HG03066 (cell line): ENCODE measurements at regions not wholly inside any gene's neighbourhood (a gene's known extent, or its start where the extent isn't known, plus 50 kb on each side); places are given as distances from the start of the nearest gene placed in this dataset.
"Not testable (repeated sequence)": the region's sequence is repeated elsewhere in the genome, so short reads cannot be mapped to it uniquely, and the experiment has no call there.

Experiments used
- ATAC-seq: cut with Tn5 transposase; IDR thresholded peaks from one replicate; pipeline ENCODE4 v1.9.1; 2021; ENCODE audit warnings: low read depth; ENCODE audit not compliant: unreplicated experiment

DNA sequence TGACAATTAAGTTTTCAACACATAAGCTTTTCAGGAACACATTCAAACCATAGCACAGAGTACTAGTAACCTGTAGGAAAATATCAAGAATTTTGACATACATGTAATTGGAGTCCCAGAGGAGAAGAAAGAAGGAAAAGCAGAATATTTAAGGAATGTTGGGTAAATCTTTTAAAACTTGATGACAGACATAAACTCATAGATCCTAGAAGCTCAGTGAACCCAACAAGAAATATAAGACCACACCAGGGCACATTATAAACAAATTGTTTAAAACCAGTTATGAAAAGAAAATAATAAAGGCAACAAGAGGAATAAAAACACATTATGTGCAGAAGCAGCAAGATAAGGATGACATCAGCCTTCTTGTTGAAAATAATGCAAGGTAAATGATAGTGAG lies 151.5 kb upstream of the ATXN1 start:
- ATAC-seq, result no peak

DNA sequence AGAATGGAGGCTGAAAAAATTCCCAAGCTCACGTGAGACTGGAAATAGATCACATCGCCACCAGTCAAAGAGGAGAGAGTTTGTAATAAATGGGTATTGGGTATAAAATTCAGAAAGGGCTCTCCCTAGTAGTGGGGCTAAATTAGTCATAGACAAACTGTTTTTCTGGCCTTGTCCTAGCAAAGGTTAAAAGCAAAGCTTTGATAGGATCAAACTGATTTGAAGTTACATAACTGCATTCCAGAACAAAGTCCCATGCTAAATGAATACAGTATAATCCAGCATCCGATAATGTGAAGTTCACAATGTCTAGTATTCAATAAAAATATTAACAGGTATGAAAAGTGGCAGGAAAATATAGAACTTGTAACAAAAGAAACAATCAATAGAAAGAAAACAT lies 149.8 kb upstream of the ATXN1 start:
- ATAC-seq, result no peak

DNA sequence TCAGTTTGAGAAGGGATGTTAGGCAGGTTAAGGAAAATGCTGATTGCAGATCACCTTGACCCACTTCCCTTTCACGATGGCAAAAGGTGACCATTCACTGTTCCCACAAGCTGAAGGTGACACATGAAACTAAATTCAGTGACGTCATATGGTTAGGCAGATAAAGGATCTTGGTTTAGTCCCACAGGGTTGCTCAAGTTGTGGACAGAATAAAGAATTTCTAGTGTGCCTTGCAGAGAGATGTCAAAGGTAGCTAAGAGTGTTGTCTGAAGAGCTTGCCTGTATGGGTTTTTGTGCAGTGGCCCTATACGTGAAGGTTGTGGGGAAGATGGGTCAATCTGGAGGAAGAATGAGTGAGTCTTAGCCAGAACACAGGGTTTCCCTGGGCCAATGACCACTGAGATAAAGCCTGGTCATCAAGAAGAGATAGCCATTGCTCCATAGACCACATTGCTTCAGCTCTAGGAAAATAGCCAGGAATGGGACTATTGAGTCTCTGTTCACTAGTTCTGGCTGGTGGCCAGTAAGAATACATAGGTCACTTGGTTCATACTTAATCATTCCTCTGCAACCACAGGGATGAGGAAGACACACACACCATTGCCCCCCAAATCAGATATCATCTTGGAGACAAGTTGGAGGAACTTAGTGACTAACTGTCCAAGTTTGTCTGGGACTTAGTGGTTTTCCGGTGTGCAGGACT lies 148.5 kb upstream of the ATXN1 start:
- ATAC-seq, result no peak

DNA sequence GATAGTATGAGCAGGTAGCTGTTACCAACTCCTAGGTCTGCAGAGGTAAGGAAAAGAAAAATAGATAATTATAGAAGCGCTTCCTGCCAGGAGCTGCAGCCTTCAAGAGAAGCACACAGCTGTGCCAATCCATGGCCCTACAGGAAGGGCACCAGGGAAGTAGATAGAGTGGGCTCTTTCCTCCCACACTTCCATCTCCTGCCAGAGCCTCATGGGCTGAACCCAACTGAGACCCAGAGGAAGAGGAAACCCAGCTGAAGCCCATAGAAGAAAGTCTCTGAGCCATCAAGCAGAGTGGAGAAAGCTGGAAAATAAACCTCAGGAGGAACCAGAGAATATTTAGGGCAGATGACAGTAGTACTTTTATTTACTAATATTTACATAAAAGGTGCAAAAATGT lies 146.7 kb upstream of the ATXN1 start:
- no peak for ATAC-seq

DNA sequence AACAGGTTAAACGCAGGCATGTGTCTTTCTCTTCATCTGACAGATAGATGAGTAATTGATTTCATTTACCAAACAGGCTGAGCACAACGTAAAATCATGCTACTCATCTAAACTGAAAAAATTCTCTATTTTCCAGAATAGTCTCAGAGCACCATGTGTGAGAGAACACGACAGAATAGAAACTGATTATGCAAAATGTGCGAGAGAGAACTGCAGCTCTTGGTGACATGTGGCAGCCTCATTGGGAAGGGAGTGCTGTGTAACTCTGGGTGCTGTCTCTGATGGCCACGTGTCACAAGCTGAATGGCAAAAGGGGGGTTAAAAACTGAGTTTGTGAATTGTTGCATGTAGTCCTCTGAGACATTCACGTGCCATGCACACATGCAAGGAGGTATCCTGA lies 143.7 kb upstream of the ATXN1 start:
- no peak for ATAC-seq

DNA sequence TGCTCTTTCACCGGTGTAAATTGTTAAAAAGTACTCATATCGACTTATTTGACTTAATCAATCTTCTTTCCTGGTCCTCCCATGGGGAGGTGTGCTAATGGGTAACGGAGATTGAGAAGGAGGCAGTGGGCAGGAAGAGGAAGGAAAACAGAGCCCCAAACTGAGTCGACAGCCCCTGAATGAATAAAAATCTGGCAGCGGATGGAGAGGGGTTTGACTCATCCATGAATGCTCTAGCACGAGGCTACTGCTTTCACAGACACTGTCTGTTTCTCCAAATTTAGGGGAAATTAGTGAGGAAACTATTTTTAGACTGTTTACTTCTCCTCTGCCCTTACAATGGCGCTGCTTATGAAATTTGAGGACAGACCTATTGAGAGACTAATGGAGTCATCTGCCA lies 142.2 kb upstream of the ATXN1 start:
- no peak for ATAC-seq

DNA sequence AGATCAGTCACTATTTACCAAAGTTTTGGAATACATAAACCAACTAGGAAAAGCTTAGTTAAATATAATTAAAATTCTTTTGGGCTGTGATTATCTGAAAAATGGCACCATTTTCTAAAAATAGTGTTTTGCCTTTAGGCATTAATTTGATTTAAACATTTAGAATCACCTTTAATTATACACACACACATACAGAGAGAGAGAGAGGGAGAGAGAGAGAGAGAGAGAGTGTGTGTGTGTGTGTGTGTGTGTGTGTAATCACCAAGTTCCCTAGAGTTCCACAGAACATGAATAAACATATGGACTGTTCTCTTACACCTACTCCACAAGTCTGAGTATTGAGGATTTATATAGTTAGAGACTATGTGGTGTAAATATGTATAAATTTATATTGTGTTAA lies 141.2 kb upstream of the ATXN1 start:
- no peak for ATAC-seq

DNA sequence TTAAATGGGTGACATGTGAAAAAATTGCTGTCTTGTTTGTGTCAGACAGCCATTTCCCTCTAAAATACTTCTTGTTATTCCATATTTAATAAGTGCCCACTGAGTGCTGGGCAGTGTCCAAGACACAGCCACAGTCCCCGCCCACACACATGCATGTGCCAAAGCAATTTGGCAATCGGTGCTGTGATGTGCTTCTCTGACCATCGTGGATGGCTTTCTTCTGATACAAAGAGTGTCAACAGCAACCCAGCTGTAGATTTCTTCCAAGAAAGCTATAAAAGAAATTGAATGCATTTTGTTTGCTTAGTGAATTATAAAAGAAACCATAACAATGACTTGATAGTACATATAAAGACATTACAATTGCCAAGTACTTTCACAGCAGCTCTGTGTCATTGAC lies 140.5 kb upstream of the ATXN1 start:
- no peak for ATAC-seq

DNA sequence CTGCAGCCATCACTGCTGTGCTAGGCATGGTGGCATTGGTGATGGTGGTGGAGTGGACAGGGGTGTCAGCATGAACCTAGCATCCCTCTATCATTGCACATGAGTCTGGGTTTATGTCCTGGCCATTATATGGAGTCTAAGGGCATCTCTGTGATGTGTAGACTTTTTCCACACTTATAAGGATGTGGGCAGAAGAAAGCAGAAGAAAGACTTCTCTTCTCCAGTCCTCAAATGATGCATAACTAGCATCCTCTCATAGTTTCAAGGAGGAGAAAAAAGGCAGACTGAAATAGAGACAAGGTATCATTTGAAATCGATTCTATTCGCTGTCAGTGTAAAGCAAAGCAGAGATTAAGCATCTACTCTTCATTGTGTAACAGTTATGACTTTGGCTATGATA lies 140.0 kb upstream of the ATXN1 start:
- no peak for ATAC-seq

DNA sequence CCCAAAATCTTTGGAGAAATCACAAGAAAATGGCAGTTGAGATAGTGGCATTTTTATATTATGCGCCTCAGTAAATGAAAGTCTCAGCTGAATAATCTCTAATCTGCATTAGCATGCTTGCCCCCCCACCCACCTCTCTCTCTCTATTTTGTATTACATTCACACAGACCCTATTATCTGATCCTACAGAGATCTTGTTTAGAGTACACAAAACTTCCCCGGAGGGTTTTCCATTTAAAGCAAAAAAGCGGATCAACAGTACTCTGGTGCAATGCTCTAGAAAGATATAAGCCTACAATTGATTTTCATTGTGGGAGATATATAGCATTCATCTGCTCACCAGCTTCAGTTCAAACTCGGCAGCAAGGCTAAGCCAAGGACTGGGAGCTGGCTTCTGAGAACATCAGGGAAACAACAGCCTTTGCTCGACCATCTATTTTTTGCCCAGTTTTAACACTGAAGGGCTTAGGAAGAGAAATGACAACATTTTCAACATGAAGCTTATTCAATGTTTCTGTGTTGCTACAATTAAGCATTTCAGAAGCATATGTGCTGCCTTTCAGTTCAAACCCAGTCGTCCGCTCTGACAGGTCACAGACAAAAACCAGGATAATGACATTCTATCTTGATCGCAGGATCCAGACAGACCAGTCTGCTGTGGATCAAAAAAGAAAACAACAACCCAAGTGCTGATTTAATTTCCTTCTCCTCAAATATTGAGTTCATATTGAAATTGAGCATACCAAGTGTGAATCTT lies 137.6 kb upstream of the ATXN1 start:
- ATAC-seq, result no peak

DNA sequence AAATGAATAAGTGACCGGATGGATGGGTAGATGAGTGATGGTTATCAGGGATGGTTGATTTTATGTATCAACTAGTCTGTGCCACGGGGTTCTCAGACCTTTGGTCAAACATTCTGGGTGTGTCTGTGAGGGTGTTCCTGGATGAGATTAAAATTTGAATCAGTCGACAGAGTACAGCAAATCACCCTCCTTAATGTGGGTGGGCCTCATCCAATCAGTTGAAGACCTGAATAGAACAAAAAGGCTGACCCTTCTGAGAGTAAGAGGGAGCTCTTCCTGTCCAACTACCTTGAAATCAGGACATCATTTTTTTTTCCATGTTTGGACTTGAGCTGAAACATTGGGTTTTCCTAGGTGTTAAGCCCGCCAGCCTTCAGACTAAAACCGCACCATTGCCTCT lies 136.4 kb upstream of the ATXN1 start:
- no peak for ATAC-seq

DNA sequence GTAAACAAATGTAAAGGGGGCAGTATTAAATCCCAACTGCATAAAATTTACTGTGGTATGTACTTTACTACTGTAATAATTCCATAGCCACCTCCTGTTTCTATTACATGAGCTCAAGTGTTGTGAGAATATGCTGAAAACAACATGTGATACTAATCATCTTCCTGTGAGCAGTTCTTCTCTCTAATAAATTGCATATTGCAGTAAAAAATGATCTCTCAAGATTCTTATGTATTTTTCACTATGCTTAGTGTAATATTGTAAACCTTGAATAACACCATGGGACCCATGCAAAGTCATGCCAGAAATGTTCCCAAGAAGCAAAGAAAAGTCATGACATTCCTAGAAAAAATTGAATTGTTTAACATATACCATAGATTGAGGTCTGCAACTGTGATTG lies 133.0 kb upstream of the ATXN1 start:
- ATAC-seq, result no peak

DNA sequence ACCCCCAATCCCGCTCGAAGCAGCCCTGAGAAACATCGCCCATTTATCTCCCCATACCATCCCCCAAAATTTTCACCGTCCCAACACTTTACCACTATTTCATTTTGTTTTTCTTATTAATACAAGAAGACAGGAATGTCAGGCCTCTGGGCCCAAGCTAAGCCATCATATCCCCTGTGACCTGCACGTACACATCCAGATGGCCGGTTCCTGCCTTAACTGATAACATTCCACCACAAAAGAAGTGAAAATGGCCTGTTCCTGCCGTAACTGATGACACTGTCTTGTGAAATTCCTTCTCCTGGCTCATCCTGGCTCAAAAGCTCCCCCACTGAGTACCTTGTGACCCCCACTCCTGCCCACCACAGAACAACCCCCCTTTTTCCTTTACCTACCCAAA lies 129.8 kb upstream of the ATXN1 start:
- ATAC-seq, result not testable (repeated sequence)

DNA sequence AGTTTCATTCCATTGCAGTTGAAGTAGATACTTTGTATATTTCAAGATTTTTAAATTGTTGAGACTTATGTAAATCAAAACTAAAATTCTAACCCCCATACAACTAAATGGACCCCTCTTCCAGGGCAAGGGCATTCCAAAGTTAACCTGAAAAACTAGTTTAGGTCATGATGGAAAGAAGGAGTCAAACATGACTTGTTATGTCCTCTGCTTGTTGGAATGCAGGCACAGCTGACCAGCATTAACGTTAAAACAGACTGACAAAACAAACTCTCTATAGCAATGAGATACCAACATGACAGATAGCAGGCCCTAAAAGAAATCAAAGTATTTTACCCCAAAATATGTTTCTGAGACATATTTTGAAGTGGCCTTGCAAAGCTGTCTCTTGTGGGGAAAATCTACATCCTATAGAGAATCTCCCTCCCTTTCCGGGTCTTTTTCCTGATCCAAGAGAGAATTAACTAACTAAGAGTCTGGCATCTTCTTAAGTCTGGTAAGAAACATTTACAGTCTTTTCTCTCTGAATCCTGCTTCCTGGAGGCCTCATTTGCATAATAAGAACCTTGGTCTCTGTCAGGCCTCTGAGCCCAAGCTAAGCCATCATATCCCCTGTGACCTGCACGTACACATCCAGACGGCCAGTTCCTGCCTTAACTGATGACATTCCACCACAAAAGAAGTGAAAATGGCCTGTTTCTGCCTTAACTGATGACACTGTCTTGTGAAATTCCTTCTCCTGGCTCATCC lies 124.3 kb upstream of the ATXN1 start:
- no peak for ATAC-seq

DNA sequence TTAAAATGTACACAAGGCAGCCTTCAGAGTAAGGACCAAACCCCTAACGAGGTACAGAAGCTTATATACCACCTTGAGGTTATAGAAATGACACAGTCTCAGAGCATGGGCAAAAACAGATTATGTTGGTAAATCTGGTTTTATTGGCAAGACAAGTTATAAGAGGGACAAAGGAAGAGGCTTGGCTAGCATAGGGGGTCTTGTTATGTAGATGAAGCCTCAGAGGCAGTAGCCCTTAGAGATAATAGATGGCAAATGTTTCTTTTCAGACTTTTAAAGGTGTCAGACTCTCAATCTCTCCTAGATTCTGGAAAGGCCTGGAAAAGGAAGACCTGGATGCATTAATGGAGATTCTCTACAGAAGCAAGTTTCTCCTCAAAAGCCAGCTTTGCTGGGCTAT lies 123.3 kb upstream of the ATXN1 start:
- ATAC-seq, result no peak

DNA sequence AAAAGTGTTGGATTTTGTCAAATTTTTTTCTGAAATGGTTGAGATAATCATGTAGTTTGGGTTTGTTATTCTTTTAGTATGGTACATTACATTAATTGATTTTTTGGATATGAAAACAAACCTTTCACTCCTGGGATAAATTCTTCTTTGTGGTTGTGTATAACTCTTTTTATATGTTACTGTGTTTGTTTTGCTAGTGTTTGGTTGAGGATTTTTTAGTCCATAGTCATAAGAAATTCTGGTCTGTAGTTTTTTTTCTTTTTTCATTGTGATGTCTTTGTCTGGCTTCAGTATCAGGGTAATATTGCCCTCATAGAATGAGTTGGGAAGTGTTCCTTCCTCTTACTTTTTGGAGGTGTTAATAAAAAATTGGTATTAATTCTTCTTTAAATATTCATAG lies 122.2 kb upstream of the ATXN1 start:
- ATAC-seq, result no peak

DNA sequence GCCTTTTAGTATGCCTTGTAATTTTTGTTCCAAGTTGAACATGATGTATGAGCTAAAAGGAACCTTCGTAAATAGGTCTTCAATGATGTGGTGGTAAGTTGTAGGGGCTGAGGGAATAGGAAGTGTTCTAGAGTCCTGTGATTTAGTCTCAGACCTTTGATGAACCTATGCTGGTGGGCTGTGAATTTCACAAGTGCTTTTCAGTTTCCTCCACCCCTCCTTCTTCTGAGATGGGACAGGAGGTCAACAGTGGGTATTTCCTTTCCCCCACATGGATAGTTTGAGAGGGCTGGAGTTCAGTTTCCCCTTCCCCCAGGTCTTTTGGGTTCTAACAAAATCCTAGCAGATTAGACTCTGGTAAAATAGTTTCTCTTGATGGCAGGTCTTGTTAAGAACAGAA lies 121.0 kb upstream of the ATXN1 start:
- ATAC-seq, result no peak

DNA sequence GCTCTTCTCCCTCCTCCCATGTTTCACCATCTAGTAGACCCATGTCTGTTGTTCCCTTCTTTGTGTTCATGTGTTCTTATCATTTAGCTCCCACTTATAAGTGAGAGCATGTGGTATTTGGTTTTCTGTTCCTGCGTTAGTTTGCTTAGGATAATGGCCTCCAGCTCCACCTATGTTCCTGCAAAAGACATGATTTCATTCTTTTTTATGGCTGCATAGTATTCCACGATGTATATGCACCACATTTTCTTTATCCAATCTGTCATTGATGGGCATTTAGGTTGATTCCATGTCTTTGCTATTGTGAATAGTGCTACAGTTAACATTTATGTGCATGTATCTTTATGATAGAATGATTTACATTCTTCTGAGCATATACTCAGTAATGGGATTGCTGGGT lies 115.6 kb upstream of the ATXN1 start:
- not testable (repeated sequence) for ATAC-seq

DNA sequence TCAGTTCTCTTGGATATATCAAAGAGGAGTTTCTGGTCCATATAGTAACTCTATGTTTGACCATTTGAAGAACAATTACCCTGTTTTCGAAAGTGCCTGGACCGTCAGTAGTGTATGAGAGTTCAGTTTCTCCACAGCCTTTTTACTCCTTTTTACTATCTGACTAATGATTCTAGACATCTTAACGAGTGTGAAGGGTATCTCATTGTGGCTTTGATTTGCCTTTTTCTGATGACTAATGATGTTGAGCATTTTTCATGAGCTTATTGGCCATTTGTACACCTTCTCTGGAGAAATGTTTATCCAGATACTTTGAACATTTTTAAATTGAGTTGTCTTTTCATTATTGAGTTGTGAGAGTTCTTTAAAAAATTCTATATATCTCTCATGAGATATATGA lies 114.9 kb upstream of the ATXN1 start:
- no peak for ATAC-seq

DNA sequence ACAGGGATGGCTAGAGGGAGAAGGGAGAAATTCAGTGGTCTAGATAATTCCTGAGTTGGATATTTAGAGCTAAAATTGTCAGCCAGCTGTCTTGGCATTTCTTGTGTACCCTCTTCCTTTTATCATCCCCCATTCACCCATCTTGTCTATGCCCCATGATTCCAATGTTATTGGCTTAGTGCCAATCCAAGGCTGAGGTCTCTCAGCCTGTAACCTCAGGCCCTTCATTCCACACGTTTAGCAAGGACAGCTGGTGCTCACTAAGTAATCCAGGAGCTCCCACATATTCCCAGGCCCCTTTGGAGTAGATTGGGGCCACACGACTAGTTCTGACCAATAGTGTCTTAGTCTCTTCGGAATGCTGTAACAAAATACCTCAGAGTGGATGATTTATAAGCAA lies 112.4 kb upstream of the ATXN1 start:
- ATAC-seq, result no peak

DNA sequence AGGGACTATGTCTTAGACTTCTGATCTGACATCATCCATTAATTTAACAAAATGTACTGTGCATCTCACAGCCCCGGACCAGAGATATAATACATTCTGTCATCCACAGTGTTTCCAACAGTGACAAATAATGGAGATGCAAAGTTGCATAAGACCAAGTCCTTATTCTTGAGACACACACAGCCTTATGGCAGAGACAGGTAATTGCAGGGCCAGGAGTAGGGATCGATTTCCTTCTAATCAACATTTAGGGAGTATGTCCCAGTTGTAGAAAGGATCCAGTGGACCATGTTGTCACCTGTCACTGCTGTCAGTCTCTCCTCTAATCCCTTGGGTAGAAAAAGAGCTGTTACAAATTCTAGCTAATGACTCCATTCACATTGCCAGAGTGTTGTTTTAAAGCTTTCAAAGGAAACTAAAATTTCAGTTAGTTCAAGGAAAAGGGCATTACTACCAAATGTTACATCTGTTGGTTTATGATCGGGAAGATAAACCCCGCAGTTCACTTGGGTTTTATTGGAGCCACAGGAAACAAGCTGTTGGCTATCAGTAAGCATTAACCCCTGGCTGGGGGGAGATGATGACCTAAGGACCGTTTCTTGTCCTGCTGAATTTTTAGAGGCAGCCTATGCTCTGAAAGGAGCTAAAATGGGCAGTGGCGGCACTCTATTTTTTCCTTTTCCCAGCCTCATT lies 111.4 kb upstream of the ATXN1 start:
- no peak for ATAC-seq
